ENCODE measurements at regions not wholly inside any gene's neighbourhood (a gene's known extent, or its start where the extent isn't known, plus 50 kb on each side); places are given as distances from the start of the nearest gene placed in this dataset.

DNA sequence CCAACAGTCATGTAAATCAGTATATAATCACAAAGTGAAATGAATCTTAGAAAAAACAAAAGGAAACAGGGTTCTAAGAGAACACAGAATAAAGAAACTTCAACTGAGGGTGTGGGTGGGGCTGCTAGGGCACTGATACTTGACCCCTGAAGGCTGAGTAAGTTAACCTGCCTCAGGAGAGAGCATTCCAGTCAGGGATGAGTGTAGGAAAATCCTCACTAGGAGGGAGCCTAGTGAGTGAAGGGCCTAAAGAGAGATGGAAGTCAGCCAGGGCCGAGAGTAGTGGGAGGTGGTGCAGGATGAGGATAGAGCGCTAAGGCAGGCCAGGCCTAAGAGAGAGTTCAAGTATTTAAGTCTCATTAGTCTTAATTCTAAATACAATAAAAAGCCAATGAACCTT is 342.6 kb downstream of the SATB2 start:
- Histone ChIP-seq H3K4me2 (ENCODE audit: low read length, poor library complexity, severe bottlenecking) (no peak overlapping the region), H3K27ac (ENCODE audit: low read length, poor library complexity, severe bottlenecking) (no peak overlapping the region), H3K4me1 (ENCODE audit: control insufficient read depth, insufficient read depth, low read depth, low read length) (no peaks in the 10 kb centered on the region), H2BK12ac (ENCODE audit: low read length in 2 of 2) (no peak overlapping the region), H4K91ac (ENCODE audit: low read length) (no peak overlapping the region), H3K4ac (ENCODE audit: low read depth in 1 of 2, low read length in 2 of 2) (no peak overlapping the region), H2BK15ac (ENCODE audit: low read depth, poor library complexity, severe bottlenecking) (no peak overlapping the region), H4K8ac (ENCODE audit: low read length) (no peak overlapping the region), H3K23ac (ENCODE audit: low read length in 2 of 2) (no peak overlapping the region), H2BK5ac (ENCODE audit: low read depth, low read length, poor library complexity, severe bottlenecking) (no peak overlapping the region), H3K36me3 (ENCODE audit: control insufficient read depth in 1 of 2, insufficient read depth in 2 of 2, low read depth in 1 of 2, low read length in 2 of 2) (no peaks in the 10 kb centered on the region), H2AK5ac (ENCODE audit: low read length, severe bottlenecking) (no peak overlapping the region), H2AFZ (ENCODE audit: low read depth, low read length) (no peak overlapping the region), H3K18ac (ENCODE audit: low read depth in 1 of 2, low read length in 2 of 2) (no peak overlapping the region), H3K4me3 (ENCODE audit: insufficient read depth in 1 of 2, low read depth in 1 of 2, low read length in 2 of 2) (no peak overlapping the region), H3K9ac (ENCODE audit: low read length) (no peak overlapping the region), H3K14ac (ENCODE audit: low read length in 2 of 2) (no peak overlapping the region), H3K27me3 (ENCODE audit: control insufficient read depth in 1 of 2, insufficient read depth in 1 of 2, low read length in 2 of 2) (no peaks in the 10 kb centered on the region), H3K9me3 (ENCODE audit: control insufficient read depth, low read length) (no peaks in the 10 kb centered on the region), H2BK120ac (ENCODE audit: low read depth, low read length) (no peak overlapping the region), H3K79me1 (replicated peaks; ENCODE audit: low read length, poor library complexity, severe bottlenecking) (no peaks in the 10 kb centered on the region)
- DNase-seq, result no peak
- no CpG with 5 or more reads among the region's 2 CpGs for WGBS

DNA sequence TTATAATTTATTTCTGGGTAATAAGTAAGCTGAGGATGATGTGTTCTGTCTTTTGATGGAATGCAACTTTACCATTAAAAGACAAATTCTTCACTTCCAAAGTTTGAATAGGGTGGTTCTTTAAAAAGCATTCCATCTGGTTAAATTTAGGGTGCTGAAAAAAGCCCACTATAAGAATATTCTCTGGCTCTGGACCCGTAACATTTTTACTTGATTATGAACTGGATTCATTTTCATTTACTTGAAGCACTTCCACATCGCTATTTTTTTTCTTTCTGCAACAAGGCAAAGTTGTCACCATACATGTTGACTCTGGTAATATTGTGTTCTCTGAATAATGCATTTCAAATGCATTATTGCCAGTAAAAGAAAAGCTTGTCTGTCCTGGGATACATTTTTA is 344.6 kb downstream of the SATB2 start:
- Histone ChIP-seq H3K4ac (ENCODE audit: low read depth in 1 of 2, low read length in 2 of 2) (no peak overlapping the region), H4K91ac (ENCODE audit: low read length) (no peak overlapping the region), H3K4me1 (ENCODE audit: control insufficient read depth, insufficient read depth, low read depth, low read length) (no peaks in the 10 kb centered on the region), H3K27ac (ENCODE audit: low read length, poor library complexity, severe bottlenecking) (no peak overlapping the region), H3K23ac (ENCODE audit: low read length in 2 of 2) (no peak overlapping the region), H2AK5ac (ENCODE audit: low read length, severe bottlenecking) (no peak overlapping the region), H2BK15ac (ENCODE audit: low read depth, poor library complexity, severe bottlenecking) (no peak overlapping the region), H3K9me3 (ENCODE audit: control insufficient read depth, low read length) (no peaks in the 10 kb centered on the region), H2BK120ac (ENCODE audit: low read depth, low read length) (no peak overlapping the region), H3K4me3 (ENCODE audit: insufficient read depth in 1 of 2, low read depth in 1 of 2, low read length in 2 of 2) (no peak overlapping the region), H3K27me3 (ENCODE audit: control insufficient read depth in 1 of 2, insufficient read depth in 1 of 2, low read length in 2 of 2) (peaks cover 0 to 5% of the 10 kb centered on the region in 2 experiments), H3K14ac (ENCODE audit: low read length in 2 of 2) (no peak overlapping the region), H3K18ac (ENCODE audit: low read depth in 1 of 2, low read length in 2 of 2) (no peak overlapping the region), H2BK12ac (ENCODE audit: low read length in 2 of 2) (no peak overlapping the region), H2BK5ac (ENCODE audit: low read depth, low read length, poor library complexity, severe bottlenecking) (no peak overlapping the region), H3K79me1 (replicated peaks; ENCODE audit: low read length, poor library complexity, severe bottlenecking) (no peaks in the 10 kb centered on the region), H4K8ac (ENCODE audit: low read length) (no peak overlapping the region), H3K4me2 (ENCODE audit: low read length, poor library complexity, severe bottlenecking) (no peak overlapping the region), H3K9ac (ENCODE audit: low read length) (no peak overlapping the region), H2AFZ (ENCODE audit: low read depth, low read length) (no peak overlapping the region), H3K36me3 (ENCODE audit: control insufficient read depth in 1 of 2, insufficient read depth in 2 of 2, low read depth in 1 of 2, low read length in 2 of 2) (no peaks in the 10 kb centered on the region)
- DNase-seq, result no peak
- WGBS, result no CpG with 5 or more reads among the region's 2 CpGs

DNA sequence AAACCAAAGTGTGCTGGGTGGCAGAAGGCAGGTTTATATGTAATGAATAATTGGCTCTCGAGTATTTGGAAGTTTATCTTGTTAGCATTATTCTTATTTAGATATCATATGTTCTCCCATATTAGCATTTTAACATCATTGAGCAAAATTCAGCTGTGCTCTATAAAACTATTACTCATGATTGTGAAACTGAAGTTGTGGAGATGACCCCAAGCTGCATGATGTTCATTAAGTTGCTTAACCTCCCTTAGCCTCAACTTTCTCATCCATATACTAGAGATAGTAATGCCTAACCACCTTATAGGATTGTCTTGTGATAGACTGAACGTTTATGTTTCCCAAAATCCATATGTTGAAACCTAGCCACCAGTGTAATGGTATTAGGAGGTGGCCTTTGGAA is 346.3 kb downstream of the SATB2 start:
- Histone ChIP-seq H4K8ac (ENCODE audit: low read length) (no peak overlapping the region), H3K27ac (ENCODE audit: low read length, poor library complexity, severe bottlenecking) (no peak overlapping the region)

DNA sequence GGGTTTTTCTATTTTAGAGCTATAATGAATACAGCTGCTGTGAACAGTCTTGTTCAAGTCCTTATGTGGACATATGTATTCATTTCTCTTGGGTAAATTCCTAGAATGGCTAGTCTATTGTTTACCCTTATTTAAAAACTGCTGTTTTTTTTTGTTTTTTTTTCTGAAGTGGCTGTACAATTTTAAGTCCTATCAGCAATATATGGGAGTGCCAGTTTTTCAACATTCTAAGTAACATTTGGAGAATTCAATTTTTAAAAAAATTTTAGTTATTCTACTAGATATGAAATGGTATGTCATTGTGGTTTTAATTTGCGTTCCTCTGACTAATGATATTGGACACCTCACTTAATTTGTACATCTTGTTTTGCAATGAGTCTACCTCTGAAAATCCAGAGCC is 349.7 kb downstream of the SATB2 start:
- Histone ChIP-seq H2BK5ac (ENCODE audit: low read depth, low read length, poor library complexity, severe bottlenecking) (no peak overlapping the region), H3K4me1 (ENCODE audit: control insufficient read depth, insufficient read depth, low read depth, low read length) (no peaks in the 10 kb centered on the region), H3K27ac (ENCODE audit: low read length, poor library complexity, severe bottlenecking) (no peak overlapping the region), H3K14ac (ENCODE audit: low read length in 2 of 2) (no peak overlapping the region), H3K4me3 (ENCODE audit: insufficient read depth in 1 of 2, low read depth in 1 of 2, low read length in 2 of 2) (no peak overlapping the region), H3K9me3 (ENCODE audit: control insufficient read depth, low read length) (no peaks in the 10 kb centered on the region), H2BK120ac (ENCODE audit: low read depth, low read length) (no peak overlapping the region), H4K8ac (ENCODE audit: low read length) (no peak overlapping the region), H3K4me2 (ENCODE audit: low read length, poor library complexity, severe bottlenecking) (no peak overlapping the region), H2BK12ac (ENCODE audit: low read length in 2 of 2) (no peak overlapping the region), H3K4ac (ENCODE audit: low read depth in 1 of 2, low read length in 2 of 2) (no peak overlapping the region), H4K91ac (ENCODE audit: low read length) (no peak overlapping the region), H2AFZ (ENCODE audit: low read depth, low read length) (no peak overlapping the region), H3K18ac (ENCODE audit: low read depth in 1 of 2, low read length in 2 of 2) (no peak overlapping the region), H2AK5ac (ENCODE audit: low read length, severe bottlenecking) (no peak overlapping the region), H3K23ac (ENCODE audit: low read length in 2 of 2) (no peak overlapping the region), H3K27me3 (ENCODE audit: control insufficient read depth in 1 of 2, insufficient read depth in 1 of 2, low read length in 2 of 2) (peaks cover 0 to 12% of the 10 kb centered on the region in 2 experiments), H3K36me3 (ENCODE audit: control insufficient read depth in 1 of 2, insufficient read depth in 2 of 2, low read depth in 1 of 2, low read length in 2 of 2) (no peaks in the 10 kb centered on the region), H3K79me1 (replicated peaks; ENCODE audit: low read length, poor library complexity, severe bottlenecking) (no peaks in the 10 kb centered on the region), H3K9ac (ENCODE audit: low read length) (no peak overlapping the region), H2BK15ac (ENCODE audit: low read depth, poor library complexity, severe bottlenecking) (no peak overlapping the region)
- DNase-seq, result no peak
- WGBS, result 100% methylated on average over 1 of the region's 1 CpG

More for the DNA sequence above, 346.3 kb downstream of the SATB2 start:
- Histone ChIP-seq H2BK120ac (ENCODE audit: low read depth, low read length) (no peak overlapping the region), H3K4me1 (ENCODE audit: control insufficient read depth, insufficient read depth, low read depth, low read length) (no peaks in the 10 kb centered on the region), H4K91ac (ENCODE audit: low read length) (no peak overlapping the region), H3K4ac (ENCODE audit: low read depth in 1 of 2, low read length in 2 of 2) (no peak overlapping the region), H3K18ac (ENCODE audit: low read depth in 1 of 2, low read length in 2 of 2) (no peak overlapping the region), H3K9me3 (ENCODE audit: control insufficient read depth, low read length) (no peaks in the 10 kb centered on the region), H2BK5ac (ENCODE audit: low read depth, low read length, poor library complexity, severe bottlenecking) (no peak overlapping the region), H3K23ac (ENCODE audit: low read length in 2 of 2) (no peak overlapping the region), H2BK15ac (ENCODE audit: low read depth, poor library complexity, severe bottlenecking) (no peak overlapping the region), H2AK5ac (ENCODE audit: low read length, severe bottlenecking) (no peak overlapping the region), H3K36me3 (ENCODE audit: control insufficient read depth in 1 of 2, insufficient read depth in 2 of 2, low read depth in 1 of 2, low read length in 2 of 2) (no peaks in the 10 kb centered on the region), H3K4me2 (ENCODE audit: low read length, poor library complexity, severe bottlenecking) (no peak overlapping the region), H3K14ac (ENCODE audit: low read length in 2 of 2) (no peak overlapping the region), H2BK12ac (ENCODE audit: low read length in 2 of 2) (no peak overlapping the region), H3K79me1 (replicated peaks; ENCODE audit: low read length, poor library complexity, severe bottlenecking) (no peaks in the 10 kb centered on the region), H3K27me3 (ENCODE audit: control insufficient read depth in 1 of 2, insufficient read depth in 1 of 2, low read length in 2 of 2) (peaks cover 0 to 12% of the 10 kb centered on the region in 2 experiments), H3K4me3 (ENCODE audit: insufficient read depth in 1 of 2, low read depth in 1 of 2, low read length in 2 of 2) (no peak overlapping the region), H3K9ac (ENCODE audit: low read length) (no peak overlapping the region), H2AFZ (ENCODE audit: low read depth, low read length) (no peak overlapping the region)
- WGBS, result 100% methylated on average over 1 of the region's 2 CpGs
- DNase-seq, result no peak
